HepG2 (cell line): ENCODE measurements at regions not wholly inside any gene's neighbourhood (a gene's known extent, or its start where the extent isn't known, plus 50 kb on each side); places are given as distances from the start of the nearest gene placed in this dataset.

ENCODE experiments used
- ATAC-seq: fragments of 200-7000 bp; cut with Tn5 transposase; 3 replicates; pipeline ENCODE4 v1.9.1; 2020; ENCODE audit warnings: mild to moderate bottlenecking, moderate library complexity
- BruUV-seq: library from RNA; stranded (reverse); fragments of 400-500 nt; replicated peaks from 2 replicates; lab custom pipeline; 2021; lab: Mats Ljungman, UMichigan
- CTCF ChIA-PET: fragments of 300-600 bp; formaldehyde crosslinking; extraction: SDS; loops from one replicate; lab custom pipeline; 2021; ENCODE audit warnings: low total read pairs, inconsistent platforms, low intra/inter-chr PET ratio; lab: Yijun Ruan, JAX
- POLR2A ChIA-PET: fragments of 350-600 bp; sonication (Branson Sonifier 250); formaldehyde crosslinking; loops from one replicate; lab custom pipeline; 2020; ENCODE audit warnings: antibody characterized with exemption, inconsistent platforms; lab: Yijun Ruan, JAX
- DNase-seq: peaks from one replicate; pipeline ENCODE4 v3.0.0-alpha.2; 2015; ENCODE audit warnings: low spot score
- FAIRE-seq: peaks from 3 replicates; lab custom pipeline; 2011; peaks lifted over from hg19 to GRCh38; lab: Jason Lieb, UNC
- H2AFZ ChIP-seq: one replicate; pipeline ENCODE4 v1.6.1; 2011; ENCODE audit warnings: low read length, inconsistent platforms
- H3K27ac ChIP-seq: fragments of 300-600 bp; 3 replicates; pipeline ENCODE4 v1.8.0; 2011; ENCODE audit warnings: mixed run types, mild to moderate bottlenecking, mixed read lengths, low read length, inconsistent platforms; ENCODE audit not compliant: insufficient read depth; ENCODE audit errors: extremely low read length
- H3K27me3 ChIP-seq, 2 experiments: fragments of 200-600 bp in 1 of 2; 2 replicates in 1 of 2; 3 replicates in 1 of 2; pipeline versions ENCODE4 v1.6.0 to v1.8.0; 2011; ENCODE audit warnings: low read length in 2 of 2, mild to moderate bottlenecking in 2 of 2, moderate library complexity in 2 of 2, inconsistent platforms in 1 of 2; ENCODE audit not compliant: insufficient read depth in 2 of 2, control insufficient read depth in 1 of 2
- H3K36me3 ChIP-seq, 2 experiments: fragments of 200-600 bp in 1 of 2; replicated peaks in 1 of 2; 2 replicates in 1 of 2; 3 replicates in 1 of 2; pipeline versions ENCODE4 v1.5.1 to v1.8.0; 2011; ENCODE audit warnings: low read length in 2 of 2, inconsistent platforms in 1 of 2; ENCODE audit not compliant: insufficient read depth in 2 of 2, control insufficient read depth in 1 of 2
- H3K4me1 ChIP-seq: 2 replicates; pipeline ENCODE4 v1.5.1; 2012; ENCODE audit warnings: low read length, inconsistent platforms; ENCODE audit not compliant: insufficient read depth
- H3K4me2 ChIP-seq: 2 replicates; pipeline ENCODE4 v1.6.0; 2011; ENCODE audit warnings: low read depth, low read length, inconsistent platforms
- H3K4me3 ChIP-seq, 3 experiments: fragments of 200-600 bp in 1 of 3; sonication (generic), shearing (Covaris generic) in 1 of 3; replicated peaks in 1 of 3; 2 replicates each; pipeline ENCODE4 v1.5.1; 2011 to 2016; ENCODE audit warnings: low read length in 3 of 3, inconsistent platforms in 2 of 3, low read depth in 2 of 3, mild to moderate bottlenecking in 2 of 3, control low read depth in 1 of 3, mixed read lengths in 1 of 3; ENCODE audit not compliant: insufficient read depth in 1 of 3
- H3K79me2 ChIP-seq: one replicate; pipeline ENCODE4 v1.6.1; 2011; ENCODE audit warnings: low read length, inconsistent platforms; ENCODE audit not compliant: insufficient read depth
- H3K9ac ChIP-seq: 2 replicates; pipeline ENCODE4 v1.6.0; 2011; ENCODE audit warnings: mild to moderate bottlenecking, low read depth, low read length, inconsistent platforms; ENCODE audit not compliant: insufficient read depth
- H3K9me3 ChIP-seq: 2 replicates; pipeline ENCODE4 v1.5.1; 2012; ENCODE audit warnings: mild to moderate bottlenecking, low read length
- H4K20me1 ChIP-seq: 2 replicates; pipeline ENCODE4 v1.6.0; 2011; ENCODE audit warnings: inconsistent platforms, mild to moderate bottlenecking, low read length, moderate library complexity; ENCODE audit not compliant: insufficient read depth
- EED ChIP-seq: sonication (generic); formaldehyde crosslinking; IDR thresholded peaks from 2 replicates; pipeline ENCODE4 v1.5.0; 2020; ENCODE audit warnings: mild to moderate bottlenecking, missing genetic modification reagents
- MIER3 ChIP-seq: IDR thresholded peaks from 2 replicates; pipeline ENCODE4 v1.6.1; 2016; ENCODE audit warnings: missing compliant biosample characterization, borderline replicate concordance
- MXD4 ChIP-seq: IDR thresholded peaks from 2 replicates; pipeline ENCODE4 v1.6.1; 2016; ENCODE audit warnings: mild to moderate bottlenecking, missing biosample characterization, missing genetic modification reagents
- NCOA5 ChIP-seq: sonication (generic); formaldehyde crosslinking; IDR thresholded peaks from 2 replicates; pipeline ENCODE4 v1.4.0; 2020; ENCODE audit warnings: missing genetic modification reagents
- PAWR ChIP-seq: sonication (generic); formaldehyde crosslinking; IDR thresholded peaks from 2 replicates; pipeline ENCODE4 v1.4.0; 2020; ENCODE audit warnings: missing genetic modification reagents, mild to moderate bottlenecking, borderline replicate concordance
- RORA ChIP-seq: sonication (generic); formaldehyde crosslinking; IDR thresholded peaks from 2 replicates; pipeline ENCODE4 v1.5.0; 2020; ENCODE audit warnings: mild to moderate bottlenecking, missing genetic modification reagents, moderate library complexity
- TEAD3 ChIP-seq: optimal IDR thresholded peaks from 2 replicates; pipeline ENCODE3; 2016; ENCODE audit warnings: borderline replicate concordance
- ZNF747 ChIP-seq: sonication (generic); formaldehyde crosslinking; IDR thresholded peaks from 2 replicates; pipeline ENCODE4 v1.8.1; 2023; ENCODE audit warnings: missing genetic modification reagents, mild to moderate bottlenecking, borderline replicate concordance
- ZNF766 ChIP-seq: sonication (generic); formaldehyde crosslinking; IDR thresholded peaks from 2 replicates; pipeline ENCODE4 v1.5.0; 2020; ENCODE audit warnings: missing genetic modification reagents, borderline replicate concordance
- ZSCAN31 ChIP-seq: sonication (generic); formaldehyde crosslinking; IDR thresholded peaks from 2 replicates; pipeline ENCODE4 v1.5.0; 2020; ENCODE audit warnings: low read depth, mild to moderate bottlenecking, missing genetic modification reagents
- WGBS: methylation state at CpG from one replicate; pipeline ENCODE4 v1.1.6; 2017; ENCODE audit warnings: low lambda C conversion rate; 5-methylcytosine and 5-hydroxymethylcytosine counted together
- in situ Hi-C: cut with HindIII; loops from 2 replicates; pipeline ENCODE4 v1.10.0; 2017; ENCODE audit warnings: low pct_unique_long_range_greater_than_20kb; ENCODE audit not compliant: extremely low pct_ligation_motif_present
- intact Hi-C: fragments of 100-400 bp; cut with micrococcal nuclease; formaldehyde crosslinking; loops from one replicate; pipeline ENCODE4 v1.10.0; 2022; ENCODE audit not compliant: unreplicated experiment
- TF ChIP-seq, protein P1 (sequence below): sonication (generic); formaldehyde crosslinking; IDR thresholded peaks from 2 replicates; pipeline ENCODE4 v1.4.0; 2020; ENCODE audit warnings: missing genetic modification reagents
- TF ChIP-seq, protein P2 (sequence below): sonication (generic); formaldehyde crosslinking; IDR thresholded peaks from 2 replicates; pipeline ENCODE4 v1.4.0; 2020; ENCODE audit warnings: mild to moderate bottlenecking, low read depth, missing genetic modification reagents
- TF ChIP-seq, protein P3 (sequence below): sonication (generic); formaldehyde crosslinking; IDR thresholded peaks from 2 replicates; pipeline ENCODE4 v1.5.1; 2020; ENCODE audit warnings: mild to moderate bottlenecking, missing genetic modification reagents, moderate library complexity

DNA sequence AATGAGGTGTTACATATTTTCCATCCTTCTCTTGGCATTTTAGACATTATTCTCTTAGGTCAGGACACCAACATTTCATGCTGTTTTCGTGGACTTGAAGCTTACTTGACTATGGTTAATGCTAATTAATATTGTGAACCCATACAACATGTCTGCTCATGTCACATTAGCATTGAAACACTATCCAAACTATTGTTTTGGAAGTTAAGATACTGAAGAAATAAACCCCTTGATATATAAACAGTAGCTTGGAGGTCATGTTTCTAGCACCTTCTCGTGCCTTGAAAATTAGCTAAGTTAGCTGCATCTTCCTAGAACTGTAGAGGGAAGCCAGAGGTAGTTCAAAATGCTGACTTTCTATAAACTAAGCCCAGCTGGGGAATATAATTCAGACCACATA lies 288.8 kb downstream of the LTN1 start:
- CTCF ChIA-PET, result no interaction called here
- FAIRE-seq, result no peak
- H3K4me3 ChIP-seq, result no peak overlapping the region

DNA sequence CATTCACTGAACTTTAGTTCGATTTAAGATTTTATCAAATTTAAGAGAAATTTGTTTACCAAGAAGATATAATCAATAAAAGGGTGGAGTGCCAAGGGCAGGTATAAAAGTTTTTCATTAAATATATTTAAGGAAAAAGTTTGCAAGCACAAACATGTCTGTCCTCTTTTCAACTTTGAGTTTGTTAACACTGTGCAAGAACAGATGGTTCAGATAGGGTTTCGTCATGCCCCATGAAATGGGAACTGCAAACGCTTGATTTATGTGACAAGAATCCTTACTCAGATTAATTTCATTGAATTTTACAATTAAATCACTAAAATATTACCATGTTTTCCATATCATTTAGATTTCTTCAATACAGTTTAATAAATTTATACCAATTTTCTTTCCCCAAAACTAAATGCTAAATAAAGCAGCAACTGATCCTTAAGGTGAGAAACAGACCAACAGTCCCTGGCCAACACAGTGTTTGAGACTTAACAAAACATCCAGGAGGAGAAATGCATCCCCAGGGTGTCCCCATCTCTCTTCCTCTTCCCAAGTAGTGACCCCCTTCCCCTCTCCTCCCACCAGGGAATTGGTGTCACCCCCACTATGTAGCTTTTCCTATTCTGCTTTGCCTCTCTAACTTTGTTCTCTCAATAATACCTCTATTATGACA lies 292.9 kb downstream of the LTN1 start:
- no peaks in the 10 kb centered on the region for H4K20me1 ChIP-seq
- intact Hi-C loops, result no loop called here
- no peaks in the 10 kb centered on the region for H3K4me1 ChIP-seq
- TF ChIP-seq, protein P1, sequence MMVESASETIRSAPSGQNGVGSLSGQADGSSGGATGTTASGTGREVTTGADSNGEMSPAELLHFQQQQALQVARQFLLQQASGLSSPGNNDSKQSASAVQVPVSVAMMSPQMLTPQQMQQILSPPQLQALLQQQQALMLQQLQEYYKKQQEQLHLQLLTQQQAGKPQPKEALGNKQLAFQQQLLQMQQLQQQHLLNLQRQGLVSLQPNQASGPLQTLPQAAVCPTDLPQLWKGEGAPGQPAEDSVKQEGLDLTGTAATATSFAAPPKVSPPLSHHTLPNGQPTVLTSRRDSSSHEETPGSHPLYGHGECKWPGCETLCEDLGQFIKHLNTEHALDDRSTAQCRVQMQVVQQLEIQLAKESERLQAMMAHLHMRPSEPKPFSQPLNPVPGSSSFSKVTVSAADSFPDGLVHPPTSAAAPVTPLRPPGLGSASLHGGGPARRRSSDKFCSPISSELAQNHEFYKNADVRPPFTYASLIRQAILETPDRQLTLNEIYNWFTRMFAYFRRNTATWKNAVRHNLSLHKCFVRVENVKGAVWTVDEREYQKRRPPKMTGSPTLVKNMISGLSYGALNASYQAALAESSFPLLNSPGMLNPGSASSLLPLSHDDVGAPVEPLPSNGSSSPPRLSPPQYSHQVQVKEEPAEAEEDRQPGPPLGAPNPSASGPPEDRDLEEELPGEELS (CRISPR knock-in tag), result no peak
- TF ChIP-seq EED (CRISPR knock-in tag) (no peak), MXD4 (no peak)
- TF ChIP-seq, all 625 proteins: peak for 0
- Histone ChIP-seq H3K4me3 (no peak overlapping the region), H3K79me2 (no peaks in the 10 kb centered on the region), H2AFZ (no peak overlapping the region), H3K36me3 (no peaks in the 10 kb centered on the region), H3K9ac (no peak overlapping the region), H3K9me3 (no peaks in the 10 kb centered on the region), H3K27me3 (no peaks in the 10 kb centered on the region), H3K27ac (no peak overlapping the region), H3K4me2 (no peak overlapping the region)
- CTCF ChIA-PET, result no interaction called here
- no peak for ATAC-seq
- FAIRE-seq, result no peak
- WGBS, result 31% methylated on average over 3 of the region's 3 CpGs
- no peak for DNase-seq
- POLR2A ChIA-PET, result no interaction called here
- in situ Hi-C loops, result no loop called here
- BruUV-seq, result no TSS peak

More for the DNA sequence above, 288.8 kb downstream of the LTN1 start:
- ATAC-seq (no peak), DNase-seq (no peak)
- 9% methylated on average over 2 of the region's 2 CpGs for WGBS
- POLR2A ChIA-PET, result no interaction called here
- TF ChIP-seq, protein P2, sequence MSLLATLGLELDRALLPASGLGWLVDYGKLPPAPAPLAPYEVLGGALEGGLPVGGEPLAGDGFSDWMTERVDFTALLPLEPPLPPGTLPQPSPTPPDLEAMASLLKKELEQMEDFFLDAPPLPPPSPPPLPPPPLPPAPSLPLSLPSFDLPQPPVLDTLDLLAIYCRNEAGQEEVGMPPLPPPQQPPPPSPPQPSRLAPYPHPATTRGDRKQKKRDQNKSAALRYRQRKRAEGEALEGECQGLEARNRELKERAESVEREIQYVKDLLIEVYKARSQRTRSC, result no peak
- TF ChIP-seq NCOA5 (CRISPR knock-in tag) (no peak), RORA (no peak), MIER3 (CRISPR knock-in tag) (no peak), ZNF747 (no peak), ZSCAN31 (CRISPR knock-in tag) (no peak), PAWR (CRISPR knock-in tag) (no peak), ZNF766 (CRISPR knock-in tag) (no peak), TEAD3 (CRISPR knock-in tag) (no peak)
- TF ChIP-seq, protein P3, sequence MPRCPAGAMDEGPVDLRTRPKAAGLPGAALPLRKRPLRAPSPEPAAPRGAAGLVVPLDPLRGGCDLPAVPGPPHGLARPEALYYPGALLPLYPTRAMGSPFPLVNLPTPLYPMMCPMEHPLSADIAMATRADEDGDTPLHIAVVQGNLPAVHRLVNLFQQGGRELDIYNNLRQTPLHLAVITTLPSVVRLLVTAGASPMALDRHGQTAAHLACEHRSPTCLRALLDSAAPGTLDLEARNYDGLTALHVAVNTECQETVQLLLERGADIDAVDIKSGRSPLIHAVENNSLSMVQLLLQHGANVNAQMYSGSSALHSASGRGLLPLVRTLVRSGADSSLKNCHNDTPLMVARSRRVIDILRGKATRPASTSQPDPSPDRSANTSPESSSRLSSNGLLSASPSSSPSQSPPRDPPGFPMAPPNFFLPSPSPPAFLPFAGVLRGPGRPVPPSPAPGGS (CRISPR knock-in tag), result no peak
- TF ChIP-seq, all 625 proteins: peak for 0
- no peak overlapping the region for H3K27ac ChIP-seq
- no peaks in the 10 kb centered on the region for H4K20me1 ChIP-seq
- intact Hi-C loops, result no loop called here
- no peaks in the 10 kb centered on the region for H3K9me3 ChIP-seq
- no peaks in the 10 kb centered on the region for H3K79me2 ChIP-seq
- H3K9ac ChIP-seq, result no peak overlapping the region
- no peak overlapping the region for H2AFZ ChIP-seq
- no TSS peak for BruUV-seq
- in situ Hi-C loops, result no loop called here
- H3K4me2 ChIP-seq, result no peak overlapping the region
- no peaks in the 10 kb centered on the region for H3K36me3 ChIP-seq
- no peaks in the 10 kb centered on the region for H3K4me1 ChIP-seq
- H3K27me3 ChIP-seq, result no peaks in the 10 kb centered on the region; a peak in 1 of 5 replicates
